ENCODE measurements at regions not wholly inside any gene's neighbourhood (a gene's known extent, or its start where the extent isn't known, plus 50 kb on each side); places are given as distances from the start of the nearest gene placed in this dataset.

DNA sequence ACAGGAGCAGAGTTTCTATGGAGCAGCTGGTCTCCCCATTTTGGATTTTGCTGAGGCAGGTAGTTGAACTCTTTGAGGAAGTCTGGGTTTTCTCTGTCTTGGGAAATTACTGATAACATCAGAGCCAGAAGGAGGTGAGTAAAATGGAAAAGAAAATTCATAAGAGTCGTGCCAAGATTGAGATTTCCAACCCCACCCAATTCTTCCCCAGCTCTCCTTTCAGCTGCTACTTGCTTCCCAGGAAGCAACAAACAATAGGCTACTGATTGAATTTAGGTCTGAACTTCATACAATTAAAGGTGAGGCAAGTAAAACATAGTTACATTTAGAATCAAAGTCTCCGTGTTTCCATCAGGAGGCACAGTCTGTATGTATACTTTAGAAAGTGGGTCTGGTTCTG is 54.6 kb upstream of the EOLA2 start:
- no peak for DNase-seq

DNA sequence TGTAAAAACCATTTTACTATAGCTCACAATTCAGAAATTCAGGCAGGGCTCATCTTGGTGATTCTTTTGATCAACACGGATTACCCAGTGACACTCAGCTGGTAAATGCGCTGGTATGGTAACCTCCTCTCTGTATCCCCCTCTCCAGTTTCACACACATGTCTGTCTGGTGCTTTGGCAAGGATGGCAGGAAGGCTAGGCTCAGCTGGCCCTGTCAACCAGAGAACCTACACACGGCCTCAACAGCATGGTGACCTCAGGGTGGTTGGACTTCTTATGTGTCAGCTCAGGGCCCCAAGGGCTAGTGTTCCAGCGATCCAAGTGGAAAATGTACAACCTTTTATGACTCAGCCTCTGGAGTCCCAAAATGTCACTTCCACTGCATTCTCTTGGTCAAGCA is 55.7 kb upstream of the EOLA2 start:
- peak; percentile 20 for DNase-seq

DNA sequence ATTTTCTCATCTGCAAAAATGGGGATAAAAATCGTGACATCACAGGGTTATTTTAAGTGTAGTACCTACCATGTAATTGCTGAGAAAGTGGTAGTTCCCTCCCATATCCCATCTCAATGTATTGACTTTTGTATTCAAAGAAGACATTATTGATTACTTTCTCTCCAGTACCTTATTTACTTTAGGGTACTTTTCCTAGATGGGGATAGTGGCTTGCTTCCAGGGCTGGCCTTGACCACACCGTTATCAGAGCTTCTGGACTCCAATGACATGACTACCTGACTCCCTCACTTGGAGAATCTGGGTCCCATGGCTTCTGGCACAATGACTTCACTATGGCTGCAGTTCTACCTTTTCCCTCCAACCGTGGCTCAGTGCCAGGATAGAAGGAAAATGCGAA is 58.2 kb upstream of the EOLA2 start:
- no peak for DNase-seq

DNA sequence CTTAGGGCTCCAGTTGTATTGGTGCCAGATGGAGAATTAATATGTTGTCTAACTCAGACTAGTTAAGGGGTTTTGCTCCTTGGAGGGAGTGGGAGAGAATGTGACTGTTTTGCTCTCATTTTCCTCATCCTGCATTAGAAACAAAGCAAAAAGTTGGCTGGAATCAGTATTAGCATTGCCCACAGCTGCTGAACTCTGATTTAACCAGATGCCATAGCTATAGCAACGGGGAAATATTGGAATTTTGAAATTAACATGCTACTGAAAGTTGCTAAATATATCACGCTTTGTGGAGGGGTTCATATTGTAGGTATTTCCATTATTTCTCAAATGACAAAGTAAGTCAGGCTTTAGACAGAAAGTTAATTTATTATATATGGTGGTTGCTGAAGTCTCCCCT is 66.7 kb upstream of the EOLA2 start:
- DNase-seq: peak; percentile 55

DNA sequence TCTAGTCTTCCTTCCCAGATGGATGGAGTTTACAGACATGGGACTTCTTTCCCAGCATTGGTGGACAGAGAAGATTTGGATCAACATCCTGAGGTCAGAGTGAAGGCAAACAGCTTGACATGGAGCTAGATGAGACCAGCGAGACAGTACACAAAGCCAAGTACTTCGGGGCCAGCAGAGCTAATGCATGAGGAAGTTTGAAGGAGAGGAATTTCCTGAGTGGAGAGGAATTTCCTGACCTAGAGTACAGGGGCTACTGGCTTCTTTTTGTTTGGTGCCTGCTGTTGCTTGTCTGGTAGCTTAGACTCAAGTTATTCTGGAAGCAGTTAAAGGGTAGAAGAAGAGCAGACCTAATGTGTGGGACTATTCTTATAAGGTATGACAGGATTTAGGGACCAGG is 69.1 kb upstream of the EOLA2 start:
- no peak for DNase-seq

DNA sequence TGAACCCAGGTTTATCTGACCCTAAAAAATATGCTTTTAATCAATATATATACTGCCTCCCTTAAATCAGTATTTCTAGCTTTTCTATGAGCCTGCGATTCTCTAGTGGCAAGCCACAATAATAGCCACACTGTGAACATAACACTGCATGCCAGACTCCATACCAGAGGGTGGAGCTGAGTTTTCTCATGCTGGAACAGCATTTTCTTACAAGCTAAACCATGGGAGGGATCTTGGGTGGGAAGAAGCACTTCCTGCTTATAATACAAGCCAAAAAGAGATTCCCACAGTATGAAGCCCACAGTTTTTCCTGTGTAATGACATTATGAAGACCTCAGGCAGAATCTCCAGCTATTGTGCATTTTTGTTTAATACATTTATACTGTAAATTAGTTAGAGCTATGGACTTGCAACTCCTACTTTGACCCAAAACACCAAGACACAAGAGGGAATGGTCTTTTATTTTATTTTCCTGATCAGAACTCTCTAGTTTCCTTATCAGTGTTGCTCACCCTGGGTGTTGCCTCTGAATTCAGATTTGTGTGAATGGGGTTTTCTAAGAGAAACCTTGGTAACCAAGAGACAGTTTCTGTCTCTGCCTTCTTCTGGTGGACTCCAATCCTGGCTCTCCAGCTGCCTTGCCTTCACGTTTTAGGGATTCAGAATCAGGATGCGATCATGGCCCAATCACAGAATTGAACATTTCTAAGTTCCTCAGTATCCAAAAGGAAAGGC is 74.5 kb upstream of the EOLA2 start:
- no peak for DNase-seq

DNA sequence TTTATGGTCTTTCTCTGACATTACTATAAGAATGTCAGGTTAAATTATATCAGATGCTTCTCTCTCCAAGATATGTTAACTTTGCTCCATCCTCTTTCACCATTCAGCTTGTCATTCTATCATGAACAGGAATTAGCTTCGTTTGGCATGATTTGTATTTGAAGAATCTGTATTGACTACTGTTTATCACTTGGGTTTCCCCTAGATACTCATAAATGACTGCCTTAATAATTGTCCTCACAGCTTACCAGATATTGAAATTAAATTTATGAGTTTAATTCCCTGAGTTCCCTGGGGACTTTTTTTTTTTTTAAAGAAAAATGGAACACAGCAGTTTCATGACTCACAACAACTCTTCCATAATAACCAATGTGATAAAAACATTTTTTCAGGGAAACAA is 76.2 kb upstream of the EOLA2 start:
- DNase-seq: no peak

DNA sequence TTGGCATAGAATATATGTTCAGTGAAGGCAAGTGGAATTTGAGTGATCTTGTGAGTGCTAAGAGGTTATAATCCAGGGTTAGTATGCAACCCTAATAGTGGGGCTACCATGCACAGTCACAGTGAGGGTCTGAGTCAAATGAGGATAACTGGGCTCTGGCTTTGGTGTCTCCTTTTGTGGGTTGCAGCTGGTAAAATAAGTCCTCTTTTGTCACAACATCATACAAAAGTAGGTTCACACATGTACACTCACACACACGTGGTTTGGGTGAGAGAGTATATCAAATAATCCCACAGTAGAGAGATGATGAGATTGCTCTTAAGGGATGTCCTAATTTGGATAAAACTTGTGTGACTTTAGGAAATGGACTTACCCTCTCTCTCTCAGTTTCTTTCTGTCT is 79.6 kb upstream of the EOLA2 start:
- no peak for DNase-seq

DNA sequence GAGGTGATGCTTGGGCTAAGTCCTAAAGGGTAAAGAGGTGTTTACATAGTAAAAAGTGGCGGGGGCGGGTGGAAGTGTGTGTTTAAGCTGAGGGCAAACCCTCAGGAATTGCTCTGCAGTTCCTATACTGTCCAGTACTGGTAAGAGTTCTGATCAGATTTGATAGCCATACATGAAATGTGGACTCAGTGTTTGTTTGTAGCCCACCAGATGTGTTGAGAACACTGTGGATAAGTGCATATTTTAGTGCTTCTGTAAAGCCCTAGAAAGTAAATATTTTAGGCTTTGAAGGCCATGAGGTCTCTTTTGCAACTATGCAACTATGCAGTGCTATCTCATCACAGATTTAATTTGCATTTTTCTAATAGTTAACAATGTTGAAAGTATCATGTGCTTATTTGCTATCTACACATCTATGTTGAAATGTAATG is 80.7 kb upstream of the EOLA2 start:
- no peak for DNase-seq

DNA sequence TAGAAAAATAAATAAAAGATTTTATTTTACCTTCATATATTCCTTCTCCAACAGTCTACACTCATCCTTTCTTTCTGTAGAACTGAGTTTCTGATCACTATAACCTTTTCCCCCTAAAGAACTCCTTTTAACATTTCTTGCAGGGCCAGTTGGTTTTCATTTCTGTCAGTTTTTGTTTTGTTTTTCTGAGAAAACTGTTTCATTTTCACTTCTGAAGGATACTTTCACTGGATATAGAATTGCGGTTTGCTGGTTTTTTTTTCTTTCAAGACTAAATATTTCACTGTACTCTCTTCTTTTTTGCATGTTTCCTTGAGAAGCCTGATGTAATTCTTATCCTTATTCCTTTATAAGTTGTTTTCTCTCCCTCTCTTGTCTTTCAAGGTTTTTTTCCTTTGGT is 90.4 kb upstream of the EOLA2 start:
- DNase-seq: no peak

DNA sequence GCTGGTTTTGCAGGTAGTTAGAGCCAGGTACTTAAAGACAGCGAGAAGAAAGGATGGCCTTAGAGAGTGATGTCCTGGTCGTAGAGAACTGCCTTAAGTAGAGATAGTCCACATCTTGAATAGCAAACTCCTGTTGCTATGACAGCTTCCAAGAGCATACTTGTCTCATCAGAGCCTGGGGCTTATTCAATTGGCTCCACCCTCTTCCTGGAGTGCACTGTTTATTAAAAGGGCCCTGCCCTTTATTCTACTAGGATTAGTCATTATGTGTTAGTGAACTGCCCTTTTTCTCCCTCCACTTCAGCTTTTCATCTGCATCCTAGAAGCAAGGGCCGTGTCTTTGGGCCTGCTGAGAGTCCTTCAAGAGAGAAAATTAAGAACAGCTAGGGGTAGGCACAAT is 94.5 kb upstream of the EOLA2 start:
- peak; percentile 9 for DNase-seq

DNA sequence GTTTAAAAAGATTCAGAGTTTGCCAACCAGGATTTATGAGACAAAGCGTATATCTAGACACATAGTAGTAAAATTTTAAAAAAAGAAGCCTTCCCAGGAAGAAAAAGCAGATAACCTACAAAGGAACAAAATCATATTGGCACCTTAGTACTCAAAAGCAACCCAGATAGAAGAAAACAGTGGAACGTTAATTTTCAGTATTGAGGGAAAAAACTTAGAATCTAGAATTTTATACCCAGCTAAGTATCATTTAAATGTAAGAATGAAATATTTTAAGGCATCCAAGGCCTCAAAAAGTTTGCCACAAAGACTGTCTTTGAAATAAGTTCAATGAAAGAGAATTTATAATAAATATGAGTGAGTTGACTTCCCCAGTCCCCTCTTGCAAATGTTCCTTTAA is 96.5 kb upstream of the EOLA2 start:
- no peak for DNase-seq

DNA sequence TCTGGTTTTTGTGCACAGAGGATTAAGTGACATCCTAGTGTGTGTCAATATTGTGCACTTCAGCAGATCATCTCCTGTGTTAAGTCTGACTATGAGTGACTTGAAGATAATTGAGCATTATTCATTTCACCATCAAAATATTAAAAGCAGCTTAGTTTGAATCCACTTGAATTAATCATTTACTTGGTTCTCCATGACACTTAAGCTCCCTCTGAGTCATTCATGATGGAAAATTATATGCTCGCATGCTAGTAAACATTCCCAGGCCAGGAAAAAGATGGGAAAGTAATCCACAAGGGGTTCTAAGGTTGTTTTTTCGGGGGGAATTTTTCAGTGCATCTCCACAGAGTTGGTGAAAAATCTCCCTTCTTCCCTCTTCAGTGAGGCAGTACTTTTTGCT is 97.2 kb upstream of the EOLA2 start:
- no peak for DNase-seq

DNA sequence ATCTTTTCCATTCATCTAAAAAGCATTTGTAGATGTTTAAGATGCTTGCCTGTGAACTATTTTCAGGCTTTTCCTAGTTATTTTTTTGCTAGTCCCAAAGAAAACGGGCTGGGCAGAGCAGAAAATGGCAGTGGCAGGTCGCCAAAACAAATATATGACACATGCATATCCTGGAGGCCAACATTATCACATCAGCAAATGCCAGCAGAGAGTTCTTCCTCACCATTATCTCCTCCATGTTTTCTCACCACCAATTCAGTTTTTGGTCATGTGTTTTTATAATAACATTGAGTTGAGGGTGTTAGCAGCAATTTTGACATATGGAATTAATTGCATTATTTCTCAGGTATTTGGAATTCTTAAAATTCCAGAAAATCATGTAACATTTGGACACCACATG is 97.9 kb upstream of the EOLA2 start:
- peak; percentile 10 for DNase-seq

DNA sequence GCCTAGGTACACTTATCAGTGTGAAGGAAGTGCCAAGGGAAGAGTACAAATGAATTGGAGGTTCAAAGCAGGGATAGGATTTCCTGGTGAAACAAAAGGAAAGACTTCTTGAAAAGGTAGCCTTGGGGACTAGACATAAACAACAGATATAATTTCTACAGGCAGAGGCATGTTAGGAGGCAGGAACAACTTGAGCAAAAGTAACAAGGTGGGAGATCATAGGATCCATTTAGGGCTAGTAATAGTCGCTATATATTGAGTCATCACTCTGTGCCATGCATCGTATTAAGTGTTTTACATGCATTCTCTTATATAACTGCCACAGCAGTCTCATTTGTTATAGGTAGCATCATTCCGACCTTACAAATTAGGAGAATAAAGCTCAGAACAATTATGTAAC is 98.3 kb upstream of the EOLA2 start:
- no peak for DNase-seq

DNA sequence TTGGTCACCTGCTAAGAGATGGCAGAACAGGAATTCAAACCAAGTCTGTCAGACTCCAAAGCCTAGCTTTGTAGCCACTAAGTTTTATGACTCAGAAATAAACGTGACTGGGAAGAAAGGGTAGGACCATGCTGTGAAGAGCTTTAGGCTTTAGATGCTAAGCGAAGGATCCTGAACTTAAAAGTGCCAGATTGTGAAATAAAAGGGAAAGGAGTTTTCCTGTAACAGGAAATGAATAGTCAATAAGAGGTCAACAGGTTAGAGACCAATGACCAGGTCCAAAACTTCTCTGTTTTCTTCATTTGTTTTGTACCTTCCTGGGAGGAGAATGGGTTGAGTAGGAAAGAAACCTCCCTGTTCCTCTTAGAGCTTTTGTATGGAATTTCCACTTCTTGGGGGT is 98.8 kb upstream of the EOLA2 start:
- no peak for DNase-seq

DNA sequence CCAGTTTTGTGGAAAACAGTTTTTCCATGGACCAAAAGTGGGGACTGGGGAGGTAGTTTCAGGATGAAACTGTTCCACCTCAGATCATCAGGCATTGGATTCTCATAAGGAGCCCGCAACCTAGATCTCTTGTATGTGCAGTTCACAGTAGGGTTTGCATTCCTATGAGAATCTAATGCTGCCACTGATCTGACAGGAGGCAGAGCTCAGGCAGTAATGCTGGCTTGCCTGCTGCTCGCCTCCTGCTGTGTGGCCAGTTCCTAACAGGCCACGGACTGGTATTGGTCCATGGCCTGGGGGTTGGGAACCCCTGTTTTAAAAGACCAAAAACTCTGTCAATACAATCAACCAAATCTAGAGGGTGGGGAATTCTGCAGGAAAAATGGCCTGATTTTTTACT is 100.0 kb upstream of the EOLA2 start:
- no peak for DNase-seq

DNA sequence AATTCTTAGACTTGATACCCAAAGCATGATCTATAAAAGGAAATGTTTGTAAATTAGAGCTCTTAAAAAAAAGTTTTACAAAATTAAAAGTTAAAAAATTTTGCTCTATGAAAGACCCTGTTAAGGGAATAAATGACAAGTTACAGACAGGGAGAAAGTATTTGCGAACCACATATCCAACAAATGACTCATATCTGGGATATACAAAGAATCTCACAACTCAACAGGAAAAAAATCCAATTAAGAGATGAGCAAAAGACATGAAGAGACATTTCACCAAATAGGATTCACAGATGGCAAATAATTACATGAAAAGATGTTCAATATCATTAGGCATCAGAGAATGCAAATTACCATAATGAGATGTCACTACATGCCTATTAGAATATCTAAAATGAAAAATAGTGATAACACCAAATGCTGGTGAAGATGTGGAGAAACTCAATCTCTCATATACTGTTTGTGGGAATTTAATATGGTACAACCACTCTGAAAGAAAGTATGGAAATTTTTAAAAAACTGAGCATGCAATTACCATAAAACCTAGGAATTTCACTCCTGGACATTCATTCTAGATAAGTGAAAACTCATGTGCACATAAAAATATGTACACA is 100.8 kb upstream of the EOLA2 start:
- DNase-seq: no peak

DNA sequence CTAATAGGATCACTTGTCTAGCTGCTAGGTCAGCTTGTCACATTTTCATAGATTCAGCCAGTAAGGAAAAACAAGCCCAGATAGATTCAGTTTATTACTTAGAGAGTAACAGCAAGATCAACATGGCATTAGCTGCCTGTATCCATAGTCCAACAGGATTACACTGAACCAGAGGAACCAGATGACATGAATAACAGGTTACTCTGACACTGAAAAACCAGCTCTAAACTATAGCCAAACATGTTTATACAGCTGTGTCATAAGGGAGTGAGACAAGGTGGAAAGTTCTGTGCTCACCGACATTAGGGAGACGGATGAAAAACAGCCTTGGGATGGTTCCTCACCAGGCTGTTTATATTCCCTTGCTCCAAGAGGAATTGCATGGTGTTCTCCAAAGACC is 102.9 kb upstream of the EOLA2 start:
- no peak for DNase-seq

DNA sequence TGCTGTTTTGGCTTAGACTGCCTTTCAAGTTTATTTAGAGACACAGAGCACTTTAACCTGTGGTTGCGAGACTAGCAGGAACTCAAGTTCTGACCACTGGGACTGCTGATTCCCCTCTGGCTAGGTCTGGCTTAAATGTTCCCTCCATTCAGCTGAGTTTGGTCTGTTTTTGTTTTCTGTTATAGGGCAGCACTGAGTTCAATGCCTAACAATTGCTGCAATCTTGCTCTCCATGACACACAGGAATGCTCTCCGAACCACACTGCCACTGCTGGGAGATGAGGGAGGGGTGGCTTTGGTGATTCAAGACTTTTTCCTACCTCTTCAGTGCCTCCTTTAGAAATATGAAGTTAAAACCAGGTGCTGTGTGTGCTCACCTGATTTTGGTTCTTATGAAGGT is 106.3 kb upstream of the EOLA2 start:
- no peak for DNase-seq

DNA sequence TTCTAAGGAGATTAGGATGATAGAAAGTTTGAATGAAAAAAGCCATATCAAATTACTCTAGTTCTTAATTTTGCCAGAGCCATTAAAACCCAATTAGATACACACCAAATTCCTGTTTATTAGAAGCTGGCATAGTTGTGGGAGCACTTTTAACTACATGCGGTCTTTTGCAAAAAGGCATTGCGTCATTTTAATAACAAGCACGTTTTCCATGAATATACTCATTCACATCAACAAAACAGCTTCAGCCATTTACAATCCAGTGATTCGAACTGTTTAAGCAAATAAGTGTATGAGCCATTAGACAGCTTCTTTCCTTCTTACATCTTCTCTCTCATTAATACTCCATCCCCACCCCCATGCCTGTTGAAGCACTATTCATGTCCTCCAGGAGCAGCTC is 109.5 kb upstream of the EOLA2 start:
- DNase-seq: no peak

DNA sequence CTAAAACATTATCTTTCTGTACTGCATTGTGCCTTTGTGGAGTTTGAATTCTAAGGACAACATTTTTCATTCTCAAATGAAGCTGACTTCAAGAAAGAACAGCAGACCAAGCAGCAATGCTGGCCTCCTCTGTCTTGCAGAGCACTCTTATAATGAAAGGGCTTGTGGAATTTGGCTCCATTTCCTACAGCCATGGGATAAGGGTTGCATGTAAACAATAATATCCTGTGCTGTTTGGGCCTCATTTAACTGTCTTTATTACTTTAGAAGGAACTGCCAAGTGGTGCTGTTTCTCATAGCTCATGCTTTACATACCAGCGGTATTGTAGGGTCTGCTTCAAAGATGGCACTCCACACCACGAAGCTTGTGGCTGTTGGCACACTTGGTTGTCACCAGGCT is 111.4 kb upstream of the EOLA2 start:
- DNase-seq: peak; percentile 23

DNA sequence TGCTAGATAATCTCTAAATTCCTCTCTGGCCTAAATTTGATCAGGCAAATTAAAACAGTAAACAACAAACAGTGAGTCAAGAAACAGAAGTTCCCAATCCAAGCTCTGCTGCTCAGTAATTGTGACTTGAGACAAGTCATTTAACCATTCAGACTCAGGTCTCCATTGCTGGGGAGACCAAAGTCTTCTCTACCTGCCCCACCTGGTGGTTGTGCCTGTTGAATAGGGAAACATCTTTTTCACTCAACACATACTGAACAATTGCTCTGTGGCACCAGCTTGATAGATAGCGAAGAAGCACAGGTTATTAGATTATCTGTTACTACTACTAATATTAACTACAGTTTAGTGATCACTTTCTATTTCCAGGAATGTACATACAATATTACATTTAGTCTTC is 112.1 kb upstream of the EOLA2 start:
- no peak for DNase-seq

DNA sequence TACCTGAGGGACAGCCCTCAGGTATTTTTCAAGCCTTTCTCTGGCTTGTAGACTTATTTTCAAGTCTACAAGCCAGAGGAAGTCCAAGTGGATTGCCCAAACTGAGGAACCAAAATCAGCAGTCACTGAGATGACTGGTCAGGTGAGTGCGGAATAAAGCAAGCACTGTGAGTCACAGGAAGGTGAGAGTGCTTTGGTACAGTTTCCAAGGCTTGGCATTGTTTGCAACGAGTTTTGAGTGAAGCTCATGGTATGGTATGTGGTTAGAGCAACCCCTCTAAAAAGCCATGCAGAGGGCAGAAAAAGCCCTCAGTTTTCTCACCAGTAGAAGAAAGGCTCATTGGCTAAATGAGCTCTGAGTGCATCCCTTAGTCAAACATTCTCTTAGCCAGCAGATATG is 112.8 kb upstream of the EOLA2 start:
- DNase-seq: no peak

DNA sequence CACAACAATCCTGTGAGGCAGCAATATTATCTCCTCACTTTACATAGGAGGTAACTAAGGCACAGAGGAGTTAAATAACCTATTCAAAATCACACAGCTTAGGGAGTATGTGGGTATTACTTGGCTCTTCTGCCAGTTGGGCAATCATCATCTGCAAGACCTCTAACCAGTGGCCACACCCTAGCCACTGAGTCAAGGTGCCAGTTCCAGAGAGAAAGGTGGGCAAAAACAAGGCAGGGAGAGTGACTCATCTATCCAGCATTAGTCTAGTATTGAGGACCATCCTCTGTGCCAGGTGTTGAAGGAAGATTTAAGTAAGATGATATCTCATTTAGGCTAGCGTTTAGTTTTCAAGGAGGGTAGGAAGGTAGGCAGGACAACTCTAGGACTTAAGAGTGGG is 113.9 kb upstream of the EOLA2 start:
- DNase-seq: no peak
